Neural progenitor cell (in vitro differentiated cells): ENCODE measurements at regions not wholly inside any gene's neighbourhood (a gene's known extent, or its start where the extent isn't known, plus 50 kb on each side); places are given as distances from the start of the nearest gene placed in this dataset.

Experiments used
- DNase-seq: peaks from one replicate; pipeline ENCODE4 v3.0.0-alpha.2; 2016; ENCODE audit warnings: low spot score
- H2AFZ ChIP-seq: fragments of 200-600 bp; sonication (generic); replicated peaks from 2 replicates; pipeline ENCODE4 v1.6.1; 2016; ENCODE audit warnings: antibody characterized with exemption
- H3F3A ChIP-seq: fragments of 200-600 bp; sonication (generic); 2 replicates; pipeline ENCODE4 v1.6.1; 2016; ENCODE audit warnings: antibody characterized with exemption, low read depth
- H3K27ac ChIP-seq: fragments of 200-600 bp; sonication (generic); 2 replicates; pipeline ENCODE4 v1.5.1; 2016; ENCODE audit warnings: mild to moderate bottlenecking
- H3K27me3 ChIP-seq: fragments of 200-600 bp; sonication (generic); 2 replicates; pipeline ENCODE4 v1.6.1; 2016; ENCODE audit warnings: mild to moderate bottlenecking, moderate library complexity
- H3K36me3 ChIP-seq: fragments of 200-600 bp; sonication (generic); 2 replicates; pipeline ENCODE4 v1.5.1; 2016
- H3K4me1 ChIP-seq: fragments of 200-600 bp; sonication (generic); 2 replicates; pipeline ENCODE4 v1.6.1; 2016; ENCODE audit warnings: mixed run types
- H3K4me2 ChIP-seq: fragments of 200-600 bp; sonication (generic); 2 replicates; pipeline ENCODE4 v1.6.1; 2016
- H3K4me3 ChIP-seq: fragments of 200-600 bp; sonication (generic); 2 replicates; pipeline ENCODE4 v1.5.1; 2016
- H3K79me2 ChIP-seq: fragments of 200-600 bp; sonication (generic); 2 replicates; pipeline ENCODE4 v1.6.1; 2016; ENCODE audit warnings: low read depth
- H3K9ac ChIP-seq: fragments of 200-600 bp; sonication (generic); 2 replicates; pipeline ENCODE4 v1.6.1; 2016
- H3K9me3 ChIP-seq: fragments of 200-600 bp; sonication (generic); 2 replicates; pipeline ENCODE4 v1.5.1; 2016; ENCODE audit warnings: low read depth
- H4K20me1 ChIP-seq: fragments of 200-600 bp; sonication (generic); 2 replicates; pipeline ENCODE4 v1.6.1; 2016; ENCODE audit warnings: low read depth
- H3K27ac Mint-ChIP-seq: 3 replicates; pipeline ENCODE4 v1.8.0; 2021; ENCODE audit warnings: mixed read lengths
- H3K27me3 Mint-ChIP-seq: 2 replicates; pipeline ENCODE4 v1.8.0; 2022; ENCODE audit warnings: low read depth, mild to moderate bottlenecking, inconsistent platforms, moderate library complexity, mixed read lengths; ENCODE audit not compliant: insufficient read depth
- H3K36me3 Mint-ChIP-seq: 3 replicates; pipeline ENCODE4 v1.8.0; 2021; ENCODE audit warnings: mixed read lengths
- H3K4me1 Mint-ChIP-seq: 3 replicates; pipeline ENCODE4 v1.8.0; 2021; ENCODE audit warnings: mixed read lengths
- H3K4me3 Mint-ChIP-seq: 3 replicates; pipeline ENCODE4 v1.8.0; 2021; ENCODE audit warnings: mild to moderate bottlenecking, moderate library complexity, mixed read lengths
- H3K9me3 Mint-ChIP-seq: 3 replicates; pipeline ENCODE4 v1.8.0; 2020; ENCODE audit warnings: mixed read lengths
- CTCF ChIP-seq: fragments of 200-600 bp; sonication (generic); IDR thresholded peaks from 2 replicates; pipeline ENCODE4 v1.5.1; 2017; ENCODE audit warnings: antibody characterized with exemption, mild to moderate bottlenecking
- EZH2 ChIP-seq: fragments of 200-600 bp; sonication (generic); IDR thresholded peaks from 2 replicates; pipeline ENCODE4 v1.6.1; 2017; ENCODE audit warnings: antibody characterized with exemption, mild to moderate bottlenecking, moderate library complexity
- EZH2phosphoT487 ChIP-seq: fragments of 200-600 bp; sonication (generic); IDR thresholded peaks from 2 replicates; pipeline ENCODE4 v1.6.1; 2017; ENCODE audit warnings: antibody characterized with exemption

- peak overlapping the region; percentile 94 for H3K27ac Mint-ChIP-seq
- H3F3A ChIP-seq, result peaks cover 6% of the 10 kb centered on the region
- peaks cover 2% of the 10 kb centered on the region for H3K36me3 Mint-ChIP-seq
- H3K4me1 Mint-ChIP-seq, result peaks cover 44% of the 10 kb centered on the region
- no peak overlapping the region for H3K4me3 ChIP-seq
- H3K79me2 ChIP-seq, result no peaks in the 10 kb centered on the region
- TF ChIP-seq EZH2phosphoT487 (no peak), CTCF (no peak), EZH2 (no peak)
- peaks cover 3% of the 10 kb centered on the region for H3K27me3 Mint-ChIP-seq
- no peak overlapping the region for H2AFZ ChIP-seq
- H3K36me3 ChIP-seq, result no peaks in the 10 kb centered on the region
- H3K27ac ChIP-seq, result no peak overlapping the region
- H3K9me3 Mint-ChIP-seq, result peaks cover 6% of the 10 kb centered on the region
- H3K9me3 ChIP-seq, result no peaks in the 10 kb centered on the region
- no peak overlapping the region for H3K4me2 ChIP-seq
- no peak for DNase-seq
- no peak overlapping the region for H3K9ac ChIP-seq
- peak overlapping the region; percentile 11 for H3K4me3 Mint-ChIP-seq
- no peaks in the 10 kb centered on the region for H3K27me3 ChIP-seq
- no peaks in the 10 kb centered on the region for H4K20me1 ChIP-seq
- H3K4me1 ChIP-seq, result peaks cover 10% of the 10 kb centered on the region
Observed at GRCh38 chr5:19044931-19045695, 942.9 kb downstream of the CDH18 start.

GRCh38 chr5:19047277-19047676 lies 940.7 kb downstream of the CDH18 start:
- Mint-ChIP-seq H3K36me3 (no peaks in the 10 kb centered on the region), H3K27me3 (peaks cover 2% of the 10 kb centered on the region), H3K4me1 (peaks cover 40% of the 10 kb centered on the region), H3K4me3 (no peak overlapping the region), H3K9me3 (peaks cover 3% of the 10 kb centered on the region), H3K27ac (no peak overlapping the region)
- peak; percentile 11 for DNase-seq
- Histone ChIP-seq H3K27me3 (no peaks in the 10 kb centered on the region), H3K9ac (no peak overlapping the region), H3K36me3 (no peaks in the 10 kb centered on the region), H3K79me2 (no peaks in the 10 kb centered on the region), H3K4me2 (no peak overlapping the region), H2AFZ (peak overlapping the region; percentile 52), H4K20me1 (no peaks in the 10 kb centered on the region), H3K4me3 (no peak overlapping the region), H3K9me3 (no peaks in the 10 kb centered on the region), H3K27ac (no peak overlapping the region), H3K4me1 (peaks cover 10% of the 10 kb centered on the region), H3F3A (peaks cover 6% of the 10 kb centered on the region)
- TF ChIP-seq EZH2 (no peak), CTCF (no peak), EZH2phosphoT487 (no peak)

- Mint-ChIP-seq H3K36me3 (no peaks in the 10 kb centered on the region), H3K27me3 (peaks cover 2% of the 10 kb centered on the region), H3K27ac (no peak overlapping the region), H3K4me1 (peaks cover 29% of the 10 kb centered on the region), H3K9me3 (peaks cover 6% of the 10 kb centered on the region), H3K4me3 (no peak overlapping the region)
- Histone ChIP-seq H3F3A (peaks cover 6% of the 10 kb centered on the region), H3K9me3 (no peaks in the 10 kb centered on the region), H3K4me2 (no peak overlapping the region), H3K4me1 (peaks cover 10% of the 10 kb centered on the region), H2AFZ (no peak overlapping the region), H3K9ac (no peak overlapping the region), H3K27ac (no peak overlapping the region), H4K20me1 (no peaks in the 10 kb centered on the region), H3K36me3 (no peaks in the 10 kb centered on the region), H3K4me3 (no peak overlapping the region), H3K27me3 (no peaks in the 10 kb centered on the region), H3K79me2 (no peaks in the 10 kb centered on the region)
- TF ChIP-seq CTCF, result no peak
- no peak for TF ChIP-seq EZH2phosphoT487
- TF ChIP-seq EZH2, result no peak
- no peak for DNase-seq
Observed at GRCh38 chr5:19048726-19049125, 939.3 kb downstream of the CDH18 start.
